A673 (cell line): ENCODE measurements at regions not wholly inside any gene's neighbourhood (a gene's known extent, or its start where the extent isn't known, plus 50 kb on each side); places are given as distances from the start of the nearest gene placed in this dataset.

ENCODE experiments used
- EZH2 ChIP-seq: fragments of 200-600 bp; sonication (generic); IDR thresholded peaks from 2 replicates; pipeline ENCODE4 v1.6.1; 2017; ENCODE audit warnings: borderline replicate concordance, low read depth, mild to moderate bottlenecking, mixed read lengths, antibody characterized with exemption, low read length; ENCODE audit not compliant: poor library complexity, severe bottlenecking
- TF ChIP-seq, protein P1 (sequence below): fragments of 300-800, 200-600 bp; sonication (generic); conservative IDR thresholded peaks from 2 replicates; pipeline ENCODE4 v1.5.1; 2017; ENCODE audit warnings: low read depth, mild to moderate bottlenecking, antibody characterized with exemption, low read length, moderate library complexity, mixed read lengths

GRCh38 chr3:104472221-104472620, 894.5 kb upstream of the ALCAM start:
- TF ChIP-seq, protein P1, sequence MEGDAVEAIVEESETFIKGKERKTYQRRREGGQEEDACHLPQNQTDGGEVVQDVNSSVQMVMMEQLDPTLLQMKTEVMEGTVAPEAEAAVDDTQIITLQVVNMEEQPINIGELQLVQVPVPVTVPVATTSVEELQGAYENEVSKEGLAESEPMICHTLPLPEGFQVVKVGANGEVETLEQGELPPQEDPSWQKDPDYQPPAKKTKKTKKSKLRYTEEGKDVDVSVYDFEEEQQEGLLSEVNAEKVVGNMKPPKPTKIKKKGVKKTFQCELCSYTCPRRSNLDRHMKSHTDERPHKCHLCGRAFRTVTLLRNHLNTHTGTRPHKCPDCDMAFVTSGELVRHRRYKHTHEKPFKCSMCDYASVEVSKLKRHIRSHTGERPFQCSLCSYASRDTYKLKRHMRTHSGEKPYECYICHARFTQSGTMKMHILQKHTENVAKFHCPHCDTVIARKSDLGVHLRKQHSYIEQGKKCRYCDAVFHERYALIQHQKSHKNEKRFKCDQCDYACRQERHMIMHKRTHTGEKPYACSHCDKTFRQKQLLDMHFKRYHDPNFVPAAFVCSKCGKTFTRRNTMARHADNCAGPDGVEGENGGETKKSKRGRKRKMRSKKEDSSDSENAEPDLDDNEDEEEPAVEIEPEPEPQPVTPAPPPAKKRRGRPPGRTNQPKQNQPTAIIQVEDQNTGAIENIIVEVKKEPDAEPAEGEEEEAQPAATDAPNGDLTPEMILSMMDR: no peak
- TF ChIP-seq EZH2: no peak
